ENCODE measurements at regions not wholly inside any gene's neighbourhood (a gene's known extent, or its start where the extent isn't known, plus 50 kb on each side); places are given as distances from the start of the nearest gene placed in this dataset.
"Not testable (repeated sequence)": the region's sequence is repeated elsewhere in the genome, so short reads cannot be mapped to it uniquely, and the experiment has no call there.

DNA sequence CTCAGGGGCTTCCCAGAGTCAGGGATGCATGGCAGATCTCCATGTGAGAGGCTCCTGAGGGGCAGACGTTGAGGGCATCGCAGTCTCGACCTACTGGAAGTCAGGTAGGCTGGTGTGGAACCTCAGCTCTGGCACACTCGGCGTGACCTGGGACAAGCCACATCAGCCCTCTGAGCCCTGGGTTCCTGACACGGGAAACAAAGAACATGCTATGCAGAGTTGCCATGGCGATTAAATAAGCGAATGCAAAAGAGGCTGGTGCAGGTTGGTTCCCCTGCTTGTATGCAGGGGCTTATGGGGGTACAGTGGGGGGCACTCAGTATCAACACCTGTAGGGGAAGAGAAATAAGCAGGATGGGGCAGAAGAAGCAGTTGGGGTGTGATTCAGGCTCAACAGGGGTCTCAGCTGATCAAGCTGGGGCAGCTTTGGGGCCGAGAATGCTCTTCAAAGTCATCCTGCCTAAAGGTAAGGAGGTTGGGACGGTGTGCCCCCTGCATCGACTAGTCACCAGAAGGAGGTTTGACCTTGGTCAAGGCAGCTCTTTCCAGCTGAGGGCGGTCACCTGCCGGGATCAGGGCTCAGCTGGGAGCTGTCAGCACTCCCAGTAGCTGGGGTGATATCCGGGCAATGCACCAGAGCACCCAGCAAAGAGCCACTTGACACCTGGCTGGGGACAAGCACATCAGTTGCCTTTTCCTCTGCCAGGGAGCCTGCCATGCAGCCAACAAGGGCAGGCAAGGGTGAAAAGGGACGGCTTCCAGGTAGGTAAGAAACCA lies 442.7 kb downstream of the MIAT start:
- no peak for DNase-seq (ENCODE audit: low read depth)

DNA sequence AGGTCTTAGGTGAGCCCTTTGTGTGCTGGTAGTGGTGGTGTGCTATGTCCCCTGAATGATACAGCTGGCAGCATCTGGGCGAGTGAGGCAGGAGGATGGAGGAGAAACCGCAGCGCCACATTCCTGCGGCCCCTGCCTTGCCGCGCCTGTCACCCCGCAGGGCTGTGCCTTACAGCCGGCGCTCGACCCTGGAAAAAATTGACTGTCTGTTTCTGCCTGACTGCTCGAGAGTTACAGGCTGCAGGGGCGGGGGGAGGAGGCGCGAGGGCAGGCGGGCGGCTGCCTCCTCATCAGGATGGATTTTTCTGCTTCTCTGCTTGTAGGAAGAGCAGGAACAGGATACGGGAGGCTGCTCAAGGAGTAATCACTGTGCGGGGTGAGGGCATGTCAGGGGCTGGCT lies 443.4 kb downstream of the MIAT start:
- no peak for DNase-seq (ENCODE audit: low read depth)

DNA sequence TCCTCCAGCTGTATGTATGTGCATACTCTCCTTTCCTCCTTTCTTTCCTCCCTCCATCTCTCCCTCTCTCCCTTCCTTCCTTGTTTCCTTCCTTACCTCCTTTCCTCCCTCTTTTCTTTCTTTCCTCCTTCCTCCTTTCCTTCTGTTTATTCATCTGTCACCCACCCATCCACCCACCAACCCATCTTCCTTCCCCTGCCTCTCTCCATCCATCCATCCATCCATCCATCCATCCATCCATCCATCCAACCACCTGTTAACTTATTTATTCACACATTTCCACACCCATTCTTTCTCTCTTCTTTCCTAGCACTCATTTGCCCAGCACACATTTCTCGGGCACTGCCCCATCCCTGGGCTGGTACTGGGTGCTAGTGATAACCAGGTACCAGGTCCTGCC lies 443.9 kb downstream of the MIAT start:
- DNase-seq (ENCODE audit: low read depth), result no peak

DNA sequence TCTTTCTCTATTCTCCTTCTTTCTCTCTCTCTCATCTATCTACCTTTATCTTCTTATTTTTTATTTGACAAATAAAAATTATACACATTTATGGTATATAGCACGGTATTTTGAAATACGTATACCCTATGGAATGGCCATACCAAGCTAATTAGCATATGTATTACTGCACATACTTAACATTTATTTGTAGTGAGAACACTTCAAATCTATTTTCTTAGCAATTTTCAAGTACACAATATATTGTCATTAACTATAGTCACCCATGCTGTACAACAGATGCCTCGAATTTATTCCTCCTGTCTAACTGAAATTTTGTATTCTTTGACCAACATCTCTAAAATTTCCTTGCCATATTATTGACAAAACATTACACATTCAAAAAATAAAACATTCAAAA lies 447.1 kb downstream of the MIAT start:
- DNase-seq (ENCODE audit: low read depth), result no peak

DNA sequence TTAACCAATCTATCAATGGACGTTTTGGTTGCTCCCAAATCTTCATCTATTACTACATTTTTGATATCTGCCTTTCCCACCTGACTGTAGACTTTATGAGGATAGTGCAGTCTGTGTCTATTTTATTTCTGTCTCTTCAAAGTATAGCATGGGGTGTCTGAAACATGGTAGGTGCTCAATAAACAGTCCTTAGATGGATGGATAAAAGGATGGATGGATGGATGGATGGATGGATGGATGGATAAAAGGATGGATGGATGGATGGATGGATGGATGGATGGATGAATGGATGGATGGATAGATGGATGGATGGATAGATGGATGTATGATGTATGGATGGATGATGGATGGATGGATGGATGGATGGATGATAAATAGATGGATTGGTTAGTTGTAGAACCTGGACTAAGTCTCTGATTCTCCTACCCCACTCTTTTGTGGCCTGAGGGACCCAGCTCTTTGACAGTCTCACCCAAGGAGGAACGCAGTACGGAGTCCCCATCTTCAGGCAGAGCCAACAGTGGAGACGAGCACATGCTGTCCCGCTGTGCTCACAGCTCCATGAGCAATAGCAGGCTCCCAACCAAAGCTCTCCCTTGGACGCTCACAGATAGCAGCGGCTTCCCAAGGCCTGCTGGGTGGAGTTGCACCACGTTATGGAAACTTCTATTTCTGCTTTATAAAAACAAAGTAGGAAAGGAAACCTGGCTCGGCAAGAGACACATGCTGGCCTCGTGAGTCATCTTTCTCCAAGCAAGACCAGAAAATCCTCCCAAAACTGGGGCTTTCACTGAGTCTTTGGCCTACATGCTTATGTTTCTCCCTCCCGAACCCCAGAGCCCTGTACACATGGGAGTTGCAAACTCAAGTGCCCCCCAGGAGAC lies 448.0 kb downstream of the MIAT start:
- DNase-seq (ENCODE audit: low read depth), result no peak

DNA sequence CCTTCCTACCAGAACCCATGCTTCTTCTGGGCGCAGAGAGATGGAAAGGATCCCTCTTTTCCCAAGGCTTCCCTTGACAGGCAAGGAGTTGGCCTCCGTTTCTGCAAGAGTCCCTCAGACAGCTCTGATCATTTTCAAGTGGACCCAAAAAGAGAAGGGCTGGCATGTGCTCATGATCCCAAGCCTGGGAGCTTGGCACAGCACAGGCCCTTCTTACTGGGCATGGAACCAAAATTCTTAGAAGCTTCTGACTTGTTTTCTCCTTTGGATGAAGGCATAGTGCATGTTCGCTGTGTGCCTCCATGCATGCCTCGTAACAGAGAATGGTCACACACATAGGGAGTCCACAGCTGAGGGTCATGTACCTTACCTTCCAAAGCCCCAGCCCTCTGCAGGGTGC lies 449.6 kb downstream of the MIAT start:
- no peak for DNase-seq (ENCODE audit: low read depth)

DNA sequence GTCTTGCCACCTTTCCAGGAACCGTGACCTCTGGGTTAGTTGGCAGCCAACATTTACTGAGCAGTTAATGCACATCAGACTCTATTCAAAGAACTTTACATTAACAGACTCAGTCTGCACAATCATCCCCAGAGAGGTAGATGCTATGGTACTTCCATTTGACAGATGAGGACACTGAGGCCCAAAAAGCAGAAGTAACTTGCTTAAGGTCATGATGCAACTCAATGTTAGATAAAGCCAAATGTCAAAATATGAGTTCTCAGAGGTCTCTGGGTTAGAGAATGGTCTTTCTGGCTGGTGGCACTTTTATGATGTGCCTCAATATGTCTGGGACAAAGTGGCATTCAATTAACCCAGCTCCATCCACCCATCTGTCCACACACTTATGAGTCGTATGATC lies 450.0 kb downstream of the MIAT start:
- DNase-seq (ENCODE audit: low read depth), result no peak

DNA sequence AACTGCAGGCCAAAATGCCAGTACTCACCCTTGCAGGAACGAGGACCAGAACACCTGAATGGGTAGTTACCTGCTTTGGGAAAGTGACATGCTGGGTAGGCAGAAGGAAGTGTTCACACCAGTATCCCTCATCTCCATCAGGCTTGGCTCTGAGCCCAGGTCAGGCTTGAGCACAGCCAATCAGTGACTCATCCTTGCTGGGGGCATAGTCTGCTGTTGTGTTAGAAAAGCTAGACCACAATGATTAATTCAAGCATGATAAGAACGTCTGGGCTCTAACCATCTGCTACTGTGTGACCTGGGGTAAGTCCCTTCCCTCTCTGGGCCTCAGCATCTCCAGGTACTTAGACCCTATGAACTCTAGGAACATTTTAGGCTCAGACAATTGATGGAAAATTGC lies 450.4 kb downstream of the MIAT start:
- no peak for DNase-seq (ENCODE audit: low read depth)

DNA sequence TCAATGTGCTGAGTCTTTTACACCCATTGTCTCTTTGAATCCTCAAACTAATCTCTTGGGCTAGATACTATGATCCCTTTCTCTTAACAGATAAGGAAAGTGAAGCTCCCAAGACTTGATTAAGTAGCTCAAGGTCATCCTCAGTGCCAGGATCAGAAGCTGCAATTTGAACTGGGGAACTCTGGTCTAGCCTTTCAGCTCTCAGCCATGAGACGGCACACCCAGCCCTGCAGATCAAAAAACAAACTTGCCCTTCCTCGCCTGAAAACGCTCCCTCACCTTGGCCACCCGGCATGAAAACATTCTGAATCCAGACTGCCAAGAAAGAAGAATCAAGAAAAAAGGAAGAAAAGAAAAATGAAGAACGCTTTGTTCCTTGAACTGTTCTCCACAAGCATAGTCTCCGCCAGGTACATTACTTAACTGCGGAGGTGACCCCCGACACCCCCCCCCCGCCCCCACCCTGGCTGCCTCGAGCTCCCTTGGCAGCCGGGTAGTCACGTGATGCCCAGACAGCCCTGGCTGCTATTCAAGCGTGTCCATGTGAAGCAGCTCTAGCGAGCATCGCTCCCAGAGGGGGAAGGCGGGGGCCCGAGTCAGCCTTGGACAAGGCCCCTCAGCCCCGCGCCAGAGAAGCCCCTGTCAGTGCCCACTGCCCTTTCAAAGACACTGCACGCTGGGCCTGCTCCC lies 451.2 kb downstream of the MIAT start:
- DNase-seq (ENCODE audit: low read depth), result no peak

DNA sequence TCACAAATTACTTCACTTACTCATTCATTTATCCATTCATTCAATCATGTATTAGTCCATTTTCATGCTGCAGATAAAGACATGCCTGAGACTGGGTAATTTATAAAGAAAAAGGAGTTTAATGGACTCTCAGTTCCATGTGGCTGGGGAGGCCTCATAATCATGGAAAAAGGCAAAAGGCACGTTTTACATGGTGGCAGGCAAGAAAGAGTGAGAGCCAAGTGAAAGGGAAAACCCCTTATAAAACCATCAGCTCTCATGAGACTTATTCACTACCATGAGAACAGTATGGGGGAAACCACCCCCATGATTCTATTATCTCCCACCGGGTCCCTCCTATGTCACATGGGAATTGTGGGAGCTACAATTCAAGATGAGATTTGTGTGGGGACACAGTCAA lies 452.0 kb downstream of the MIAT start:
- not testable (repeated sequence) for DNase-seq (ENCODE audit: low read depth)

DNA sequence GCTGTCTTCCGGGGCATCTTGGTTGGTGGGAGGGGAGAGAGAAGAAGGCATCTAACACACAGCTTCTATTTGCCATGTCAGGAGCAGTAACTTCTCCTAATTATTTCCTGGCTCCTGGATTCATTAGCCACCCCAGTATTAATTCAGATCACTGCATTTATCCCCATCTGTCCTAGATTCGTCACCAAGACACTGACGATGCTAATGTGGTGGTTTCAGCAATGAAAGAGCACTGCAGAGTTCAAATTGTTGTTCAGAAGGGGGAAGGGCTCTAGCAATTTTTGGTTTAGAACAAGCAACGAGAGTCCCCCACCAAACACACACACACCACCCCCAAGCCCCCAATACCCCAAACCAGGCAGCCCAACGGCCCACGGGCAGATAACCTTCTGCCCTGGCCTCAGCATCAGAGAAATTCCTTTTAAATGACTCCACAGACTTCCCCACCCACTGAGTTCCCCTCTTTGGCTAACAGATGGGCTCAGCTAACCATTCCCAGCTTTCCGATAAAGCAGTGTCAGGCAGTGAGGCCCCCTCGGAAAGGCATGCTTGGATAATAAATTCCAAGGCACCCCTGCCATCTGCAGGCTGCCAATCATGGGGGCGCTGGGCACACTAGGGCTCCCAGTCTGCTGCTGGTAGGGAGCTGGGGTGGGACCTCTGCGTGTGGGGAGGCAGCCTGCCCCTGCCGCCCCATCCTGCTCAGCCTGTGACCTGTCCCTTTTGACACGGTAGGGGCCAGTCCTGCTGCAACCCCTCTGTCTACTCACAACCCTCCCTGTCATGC lies 453.5 kb downstream of the MIAT start:
- DNase-seq (ENCODE audit: low read depth), result no peak

DNA sequence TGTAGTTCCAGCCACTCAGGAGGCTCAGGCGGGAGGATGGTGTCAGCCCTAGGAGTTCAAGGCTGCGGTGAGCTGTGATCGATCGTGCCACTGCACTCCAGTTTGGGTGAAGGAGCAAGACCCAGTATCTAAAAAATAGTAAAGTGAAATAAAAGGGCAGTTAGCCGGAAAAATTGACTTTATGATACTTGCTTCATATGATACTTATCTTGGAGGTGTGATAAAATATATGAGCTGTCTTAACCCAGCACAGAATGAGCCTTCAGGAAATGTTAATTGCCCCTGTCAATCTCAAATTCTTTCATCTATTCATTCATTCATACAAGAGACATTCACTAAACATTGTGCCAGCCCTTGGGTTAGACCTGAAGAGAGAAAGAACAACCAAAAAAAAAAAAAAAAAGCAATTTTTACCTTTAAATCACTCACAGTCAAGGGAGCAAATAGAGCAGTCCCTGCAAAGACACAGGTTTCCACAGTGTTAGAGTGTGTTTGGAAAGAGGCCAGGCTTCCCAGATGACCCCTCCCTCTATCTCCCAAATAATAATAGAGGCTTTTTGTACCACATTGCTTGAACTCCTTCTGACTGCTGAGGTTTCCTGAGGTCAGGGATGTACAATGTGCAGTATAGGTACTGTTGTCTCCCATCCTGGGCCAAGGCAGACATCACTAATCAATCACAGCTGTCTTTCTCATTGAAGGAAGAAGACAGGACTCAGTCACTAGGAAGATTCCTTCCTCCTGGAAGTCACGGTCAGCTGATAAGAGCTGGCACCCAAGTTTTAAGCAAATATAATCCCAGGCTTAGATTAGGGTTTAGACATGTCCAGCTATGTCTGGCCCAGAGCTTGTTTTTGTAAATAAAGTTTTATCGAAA lies 454.6 kb downstream of the MIAT start:
- no peak for DNase-seq (ENCODE audit: low read depth)

DNA sequence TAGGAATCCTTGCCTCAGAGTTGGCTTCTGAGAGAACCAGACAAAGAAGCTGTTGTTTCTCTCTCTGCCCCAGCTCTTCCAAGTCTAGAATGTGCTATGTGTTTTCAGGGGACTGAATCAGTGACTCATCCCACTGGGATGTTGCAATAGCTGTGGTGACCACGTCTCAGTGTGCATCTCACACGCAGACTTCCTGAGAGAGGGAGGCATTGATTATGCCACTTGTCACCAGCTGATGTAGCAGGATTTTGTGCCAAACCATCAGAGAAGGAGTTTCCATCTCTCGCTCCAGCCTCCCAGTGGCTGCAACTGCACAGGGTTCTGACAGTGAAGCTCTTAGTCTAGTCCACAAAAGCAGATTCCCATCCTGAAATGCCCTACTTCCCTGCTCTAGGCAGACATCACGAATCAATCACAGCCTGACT lies 455.8 kb downstream of the MIAT start:
- no peak for DNase-seq (ENCODE audit: low read depth)

DNA sequence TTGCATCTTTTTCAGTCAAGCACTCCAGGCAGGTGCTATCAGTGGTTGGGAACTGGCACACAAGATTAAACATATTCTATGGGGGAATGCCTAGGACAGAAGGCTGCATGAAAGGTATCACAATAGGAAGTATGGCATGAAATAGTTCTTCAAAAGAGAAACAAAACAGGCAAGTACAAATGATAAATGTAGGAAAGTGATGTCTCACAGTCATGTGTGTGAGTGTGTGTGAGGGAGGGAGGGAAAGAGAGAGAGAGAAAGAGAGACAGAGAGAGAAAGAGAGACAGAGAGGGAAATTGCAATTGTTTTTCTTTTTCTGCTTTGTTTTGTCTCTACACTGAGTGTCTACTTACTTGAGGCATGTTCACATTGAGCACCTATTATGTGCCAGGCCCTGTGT lies 456.3 kb downstream of the MIAT start:
- no peak for DNase-seq (ENCODE audit: low read depth)

DNA sequence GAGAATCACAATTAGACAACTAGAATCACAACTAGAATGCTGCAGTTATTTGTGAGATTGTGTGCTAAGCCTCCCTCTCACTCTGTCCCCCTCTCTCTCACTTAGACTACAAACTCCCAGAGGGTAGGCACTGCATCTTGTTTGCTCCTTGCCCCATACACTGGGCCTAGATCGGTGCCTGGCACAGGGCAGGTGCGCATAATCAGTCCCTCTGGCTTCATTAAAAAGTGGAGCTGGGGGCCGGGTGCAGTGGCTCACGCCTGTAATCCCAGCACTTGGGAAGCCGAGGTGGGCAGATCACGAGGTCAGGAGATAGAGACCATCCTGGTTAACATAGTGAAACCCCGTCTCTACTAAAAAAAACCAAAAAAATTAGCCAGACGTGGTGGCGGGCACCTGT lies 456.8 kb downstream of the MIAT start:
- no peak for DNase-seq (ENCODE audit: low read depth)

DNA sequence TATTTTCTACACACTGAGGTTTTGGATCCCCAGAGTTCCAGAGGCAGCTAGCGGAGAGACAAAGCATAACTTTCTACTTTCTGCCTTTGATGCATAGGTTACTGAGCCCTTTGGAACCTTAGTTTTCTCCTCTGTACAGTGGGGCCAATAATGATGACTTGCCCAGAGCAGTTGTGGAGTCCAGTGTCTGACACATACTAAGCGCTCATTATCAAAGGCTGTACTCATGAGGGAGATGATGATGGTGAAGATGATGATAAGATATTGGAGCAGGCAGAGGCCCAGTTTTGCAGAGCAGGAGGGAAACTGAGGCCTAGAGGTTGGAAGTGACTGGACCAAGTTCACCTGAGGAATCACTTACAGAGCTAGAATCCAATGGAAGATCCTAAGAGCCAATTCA lies 458.0 kb downstream of the MIAT start:
- DNase-seq (ENCODE audit: low read depth), result no peak

DNA sequence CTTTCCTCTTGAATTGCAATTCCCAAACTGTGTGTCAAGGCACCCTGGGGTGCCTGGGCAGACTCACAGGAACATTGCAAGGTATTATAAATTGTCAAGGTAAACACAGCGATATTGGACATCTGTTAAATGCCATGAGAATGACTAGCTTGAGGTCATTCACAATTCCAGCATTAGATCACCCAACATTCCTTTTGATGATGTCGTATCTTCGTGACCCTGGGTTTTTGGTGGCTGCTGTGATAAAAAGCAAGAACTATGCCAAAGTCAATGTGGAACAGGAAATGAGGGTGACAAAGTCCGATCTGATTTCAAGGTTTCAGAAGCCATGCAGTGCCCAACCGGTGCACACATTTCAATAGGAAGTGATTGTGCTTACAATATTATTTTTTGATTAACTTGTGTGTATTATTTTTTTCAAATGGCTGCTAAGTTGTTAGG lies 458.4 kb downstream of the MIAT start:
- DNase-seq (ENCODE audit: low read depth), result no peak

DNA sequence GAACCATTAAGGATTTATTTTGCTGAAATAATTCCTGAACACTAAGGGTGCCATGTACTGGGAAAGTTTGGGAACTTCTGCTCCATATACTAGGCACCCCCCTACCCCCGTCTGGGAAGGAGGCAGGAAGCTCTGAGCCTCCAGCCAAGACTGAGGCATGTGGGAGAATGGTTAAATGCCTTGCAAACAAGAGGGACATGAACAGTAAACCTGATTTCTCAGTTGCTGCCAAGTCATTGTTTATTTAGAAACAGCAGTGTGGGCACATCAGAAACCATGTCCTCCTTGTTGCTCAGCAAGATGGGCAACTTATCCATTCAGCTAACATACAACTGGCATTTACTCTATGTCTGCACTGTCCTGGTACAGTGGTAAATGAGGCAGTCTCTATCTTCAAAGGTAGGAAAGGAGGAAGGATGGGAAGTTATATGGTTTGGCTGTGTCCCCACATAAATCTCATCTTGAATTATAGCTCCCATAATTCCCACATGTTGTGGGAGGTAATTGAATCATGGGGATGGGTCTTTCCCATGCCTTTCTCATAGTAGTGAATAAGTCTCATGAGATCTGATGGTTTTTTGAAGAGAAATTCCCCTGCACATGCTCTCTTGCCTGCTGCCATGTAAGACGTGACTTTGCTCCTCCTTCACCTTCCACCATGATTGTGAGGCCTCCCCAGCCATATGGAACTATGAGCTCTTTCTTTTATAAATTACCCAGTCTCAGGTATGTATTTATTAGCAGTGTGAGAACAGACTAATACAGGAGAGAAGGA lies 459.1 kb downstream of the MIAT start:
- DNase-seq (ENCODE audit: low read depth), result no peak

DNA sequence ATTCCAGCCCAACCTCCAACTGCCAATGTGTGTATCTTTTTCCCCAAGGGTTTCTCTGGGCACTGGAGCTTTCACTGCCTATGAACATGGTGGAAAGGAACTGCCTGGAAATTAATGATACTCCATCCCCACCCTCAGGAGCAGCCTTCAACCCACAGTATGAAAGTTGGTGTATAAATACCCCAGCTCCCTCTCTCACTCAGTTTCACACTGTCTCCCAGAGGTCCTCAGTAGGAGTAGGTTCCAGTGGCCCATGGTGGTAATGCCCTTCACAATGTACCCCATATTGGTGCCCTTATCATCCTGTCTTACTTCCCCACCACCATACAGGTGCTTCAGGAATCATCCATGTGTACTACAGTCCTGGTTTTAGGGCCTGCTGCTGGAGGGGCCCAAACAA lies 462.6 kb downstream of the MIAT start:
- no peak for DNase-seq (ENCODE audit: low read depth)

DNA sequence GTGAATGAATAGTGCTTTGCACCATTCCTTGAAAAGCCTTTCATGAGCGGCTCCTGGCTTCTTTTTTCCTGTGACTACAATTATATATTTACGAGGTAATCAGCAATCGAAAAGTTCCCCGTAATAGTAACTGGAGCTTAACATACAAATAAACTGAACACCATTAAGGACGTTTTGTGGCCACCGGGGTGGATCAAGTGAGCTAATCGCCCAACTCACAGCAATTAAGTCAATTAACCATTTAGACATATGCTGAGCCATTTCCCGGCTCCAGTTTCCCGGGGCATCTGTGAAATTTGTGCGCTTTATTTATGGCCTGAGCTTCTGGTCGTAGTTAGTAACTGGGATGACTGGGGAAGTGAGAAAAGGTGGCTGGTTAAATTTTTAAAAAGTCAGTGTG lies 465.2 kb downstream of the MIAT start:
- no peak for DNase-seq (ENCODE audit: low read depth)

Measured in activated T-cell treated with anti-CD3 and anti-CD28 coated beads for 1 hour (primary cell).